HG03135 (cell line): ENCODE measurements at regions not wholly inside any gene's neighbourhood (a gene's known extent, or its start where the extent isn't known, plus 50 kb on each side); places are given as distances from the start of the nearest gene placed in this dataset.
"Not testable (repeated sequence)": the region's sequence is repeated elsewhere in the genome, so short reads cannot be mapped to it uniquely, and the experiment has no call there.

Experiments used
- ATAC-seq: cut with Tn5 transposase; IDR thresholded peaks from one replicate; pipeline ENCODE4 v1.9.1; 2021; ENCODE audit warnings: mild to moderate bottlenecking, moderate library complexity; ENCODE audit not compliant: unreplicated experiment

DNA sequence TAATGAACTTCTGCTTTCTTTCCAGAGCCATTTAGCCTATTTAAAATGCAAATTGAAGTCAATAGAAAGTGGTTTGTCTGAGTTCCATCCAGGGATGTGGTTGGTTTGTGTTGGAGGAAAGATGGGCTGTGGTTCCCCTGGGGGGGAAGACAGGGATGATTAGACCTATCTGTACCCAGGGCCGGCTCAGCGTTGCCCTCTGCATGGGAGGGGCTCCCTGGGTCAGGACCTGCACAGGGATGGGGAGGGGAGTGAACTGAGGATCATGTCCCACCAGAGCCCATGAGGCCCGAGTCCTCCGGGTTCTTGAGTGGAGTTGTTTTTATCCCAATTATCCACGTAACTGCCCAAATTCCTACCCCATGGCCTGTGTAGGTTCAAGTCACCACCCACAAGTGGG, 76.9 kb upstream of the SFSWAP start:
- ATAC-seq = no peak

DNA sequence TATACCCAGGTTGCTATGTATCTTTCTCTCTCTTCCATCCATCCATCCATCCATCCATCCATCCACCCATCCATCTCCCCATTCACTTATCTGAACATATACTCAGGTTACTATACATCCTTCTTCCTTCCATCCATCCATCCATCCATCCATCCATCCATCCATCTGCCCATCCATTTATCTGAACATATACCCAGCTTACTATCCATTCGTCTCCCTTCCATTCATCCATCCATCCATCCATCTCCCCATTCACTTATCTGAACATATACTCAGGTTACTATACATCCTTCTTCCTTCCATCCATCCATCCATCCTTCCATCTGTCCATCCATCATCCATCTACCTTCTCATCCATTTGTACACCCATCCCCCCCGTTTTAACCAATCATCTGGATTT, 75.9 kb upstream of the SFSWAP start:
- ATAC-seq = not testable (repeated sequence)

DNA sequence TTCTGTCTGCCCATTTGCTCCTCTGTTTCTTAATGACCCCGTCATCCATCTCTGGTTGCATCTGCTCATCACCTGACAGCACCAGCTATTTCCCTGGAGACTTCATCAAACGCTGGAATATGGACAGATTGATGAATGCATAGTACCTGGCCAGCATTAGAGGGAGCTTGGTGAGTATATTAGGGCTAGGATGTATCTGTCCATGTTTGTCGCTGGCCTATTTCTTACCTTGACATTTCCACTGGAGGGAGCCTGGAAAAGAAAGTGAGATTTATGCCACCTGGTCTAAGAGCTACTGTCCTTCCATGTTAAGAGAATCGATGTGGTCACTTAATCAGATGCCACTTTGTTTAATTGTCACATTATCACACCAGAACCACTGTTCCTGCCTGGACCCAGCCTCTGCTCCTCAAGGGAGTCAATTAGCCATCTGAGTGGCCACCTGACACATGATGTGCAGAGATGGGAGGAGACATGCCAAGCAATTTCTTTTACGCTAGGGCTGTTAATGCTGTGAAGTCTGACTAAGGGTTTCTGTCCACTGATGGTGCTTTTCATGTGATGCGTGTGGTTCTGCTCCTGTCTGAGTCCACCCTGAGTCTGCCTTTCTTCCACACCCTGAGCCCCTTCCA, 75.3 kb upstream of the SFSWAP start:
- no peak for ATAC-seq

DNA sequence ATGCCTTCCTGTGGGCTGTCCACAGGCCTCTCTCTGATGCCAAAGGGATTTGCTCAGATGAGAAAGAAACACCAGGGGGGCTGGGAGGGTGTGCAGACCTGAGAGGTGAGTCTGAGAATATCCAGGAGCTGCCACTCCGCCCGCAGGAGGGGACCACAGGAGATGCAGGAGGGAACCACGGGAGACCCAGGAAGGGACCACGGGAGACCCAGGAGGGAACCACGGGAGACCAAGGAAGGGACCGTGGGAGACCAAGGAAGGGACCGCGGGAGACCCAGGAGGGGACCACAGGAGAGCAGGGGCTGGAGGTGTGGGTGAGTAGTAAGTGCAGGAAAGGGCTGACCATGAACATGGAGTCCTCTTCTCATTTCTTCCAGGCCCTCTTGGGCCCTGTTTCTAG, 74.6 kb upstream of the SFSWAP start:
- ATAC-seq = no peak

DNA sequence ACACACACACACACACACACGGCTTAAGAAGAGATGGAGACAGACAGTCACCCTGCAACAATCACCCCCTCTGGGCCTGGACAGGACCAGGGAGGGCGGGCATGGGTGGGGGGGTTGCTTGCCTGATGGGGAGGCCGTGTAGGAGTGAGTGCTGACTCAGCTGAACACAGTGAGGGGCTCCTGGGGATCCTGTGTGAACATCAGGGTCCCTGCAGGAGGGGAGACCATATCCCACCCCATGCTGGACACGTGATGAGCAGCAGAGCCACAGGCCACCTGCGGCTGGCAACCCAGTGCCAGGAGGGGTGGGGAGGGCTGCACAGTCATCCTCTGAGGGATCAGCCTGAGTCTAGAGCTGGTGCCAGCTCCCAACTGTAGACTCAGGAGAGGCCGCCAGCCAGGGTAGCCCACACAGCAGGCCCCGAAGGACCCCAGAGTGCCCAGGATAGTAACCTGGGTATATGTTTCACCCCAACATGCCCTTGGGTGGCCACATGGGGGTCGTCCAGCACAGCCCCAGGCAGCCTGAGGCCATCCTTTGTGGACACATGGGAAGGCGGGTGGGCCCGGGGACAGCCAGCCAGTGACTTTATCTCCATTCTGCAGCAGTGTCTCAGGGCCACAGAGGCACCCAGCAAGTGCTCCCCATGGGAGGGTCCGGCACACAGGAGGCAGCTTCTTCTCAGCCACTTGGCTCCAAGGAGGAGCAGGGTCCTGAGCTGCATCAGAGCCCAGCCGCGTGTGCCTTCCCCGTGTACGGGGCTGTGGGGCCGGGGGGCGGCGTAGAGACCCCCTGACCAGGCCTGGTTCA, 73.7 kb upstream of the SFSWAP start:
- no peak for ATAC-seq

DNA sequence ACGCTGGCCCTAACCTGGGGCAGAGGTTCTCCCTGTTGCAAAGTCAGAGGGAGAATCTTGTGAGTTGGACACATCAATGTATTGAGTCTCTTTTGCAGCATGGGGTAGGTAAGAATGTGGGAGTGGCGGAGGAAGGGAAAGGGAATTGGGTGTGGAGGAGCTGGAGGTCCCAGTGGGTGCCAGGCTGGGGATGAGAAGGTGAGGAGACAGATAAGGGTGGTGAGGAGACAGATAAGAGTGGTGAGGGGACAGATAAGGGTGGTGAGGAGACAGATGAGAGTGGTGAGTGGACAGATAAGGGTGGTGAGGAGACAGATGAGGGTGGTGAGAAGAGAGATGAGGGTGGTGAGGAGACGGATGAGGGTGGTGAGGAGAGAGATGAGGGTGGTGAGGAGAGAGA, 72.9 kb upstream of the SFSWAP start:
- ATAC-seq = no peak

DNA sequence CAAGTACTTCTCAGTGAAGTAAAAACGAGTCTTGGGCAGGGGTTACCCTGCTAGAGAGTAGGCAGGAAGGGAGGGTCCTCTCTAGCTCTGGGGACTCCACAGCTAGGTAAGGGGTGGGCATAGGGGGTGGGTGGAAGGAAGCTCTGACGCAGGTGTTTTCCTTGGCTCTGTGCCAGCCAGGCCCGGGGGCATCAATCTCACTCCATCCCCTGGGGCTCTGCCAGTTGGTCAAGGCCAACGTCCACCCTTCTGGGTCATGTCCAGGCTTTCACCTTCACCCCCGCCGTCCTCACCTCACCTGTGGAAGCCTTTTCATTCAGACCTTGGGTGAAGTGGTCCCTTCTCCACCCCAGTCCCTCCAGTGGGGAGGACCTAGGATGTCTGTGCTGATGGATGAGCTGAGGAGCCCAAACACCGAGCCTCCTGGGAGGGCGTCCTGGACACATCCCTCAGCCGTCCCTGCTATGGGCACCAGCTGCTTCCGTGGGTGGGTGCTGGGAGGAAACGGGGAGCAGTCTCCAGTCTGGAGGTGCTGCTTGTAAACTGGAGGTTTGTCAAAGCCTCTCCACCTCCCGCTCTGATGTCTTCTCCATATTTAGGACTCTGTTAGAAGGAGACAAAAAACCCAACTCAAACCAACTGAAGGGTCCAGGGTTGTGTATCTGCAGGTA, 71.5 kb upstream of the SFSWAP start:
- no peak for ATAC-seq

DNA sequence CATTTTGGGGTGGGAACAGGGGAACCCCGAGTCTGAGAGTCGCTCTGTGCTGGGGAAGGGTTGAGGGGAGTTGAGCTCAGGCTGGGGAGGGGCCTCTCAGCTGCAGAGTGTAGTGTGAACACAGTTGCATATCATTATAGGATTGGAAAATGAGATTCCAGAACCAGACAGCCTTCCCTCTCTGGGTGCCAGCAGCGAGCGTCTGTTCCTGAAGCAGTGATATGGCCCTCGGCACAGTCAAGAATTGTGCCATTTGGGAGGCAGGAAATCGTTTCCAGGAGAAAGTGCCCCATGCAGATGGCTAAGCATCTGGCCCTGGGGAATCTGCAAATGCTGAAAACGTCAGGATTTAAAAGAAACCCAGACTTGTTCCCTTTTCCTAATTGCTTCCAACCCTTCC, 70.4 kb upstream of the SFSWAP start:
- ATAC-seq = no peak

DNA sequence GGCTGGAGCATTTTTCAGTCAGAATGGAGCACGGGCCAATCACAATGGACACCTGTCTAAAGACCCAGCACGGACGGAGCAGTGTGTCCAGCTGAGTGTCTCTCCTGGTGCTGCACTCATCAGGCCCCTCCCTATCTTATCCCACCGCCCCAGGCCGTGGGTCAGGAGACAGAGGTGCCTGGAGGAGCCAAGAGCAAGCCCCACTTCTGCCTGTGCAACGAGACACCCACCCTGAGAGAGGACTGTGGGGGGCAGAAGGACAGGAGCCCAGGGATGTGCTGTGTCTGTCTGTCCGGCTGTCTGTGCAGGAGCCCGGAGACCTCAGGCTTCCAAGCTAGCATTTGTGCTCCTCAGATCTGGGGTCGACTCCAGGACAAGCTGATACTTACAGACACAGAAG, 69.6 kb upstream of the SFSWAP start:
- ATAC-seq = no peak

DNA sequence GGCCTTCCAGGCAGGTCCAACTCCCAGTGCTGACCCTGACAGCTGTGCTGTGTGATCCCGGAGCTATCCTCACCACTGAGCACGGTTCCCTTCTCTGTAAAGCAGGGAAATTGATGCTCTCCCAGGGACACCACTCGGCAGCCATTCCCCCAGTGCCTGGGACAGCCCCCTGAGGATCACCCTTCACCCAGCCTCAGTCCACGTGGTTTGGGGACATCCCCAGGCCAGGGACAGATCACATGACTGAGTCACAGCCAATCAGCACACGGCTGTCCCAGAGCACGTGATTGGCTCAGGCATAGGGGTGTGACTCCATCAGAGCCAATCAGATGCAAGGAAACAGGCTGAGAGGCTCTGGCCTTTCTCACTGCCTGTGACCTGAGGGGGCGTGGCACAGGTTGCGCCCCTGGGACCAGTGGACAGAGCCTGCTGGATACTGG, 68.8 kb upstream of the SFSWAP start:
- no peak for ATAC-seq

DNA sequence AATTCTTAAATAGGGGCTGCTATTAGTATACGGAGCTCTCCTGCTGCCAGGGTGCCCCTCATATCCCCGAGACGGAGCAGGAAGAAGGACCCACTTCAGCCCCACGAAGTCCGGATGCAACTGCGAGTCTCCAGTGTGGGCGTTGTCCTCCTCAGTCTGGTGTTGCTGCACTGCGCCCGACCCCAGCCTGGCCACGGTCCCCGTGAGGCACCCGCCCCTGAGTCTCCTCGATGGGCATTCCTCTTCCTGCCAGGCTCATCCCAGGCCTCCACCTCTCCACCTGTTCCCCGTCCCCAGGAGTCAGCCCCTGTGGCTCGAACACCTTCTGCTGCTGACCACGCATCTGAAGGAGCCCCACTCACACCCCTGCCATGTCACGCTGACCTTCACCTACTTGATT, 68.1 kb upstream of the SFSWAP start:
- no peak for ATAC-seq

DNA sequence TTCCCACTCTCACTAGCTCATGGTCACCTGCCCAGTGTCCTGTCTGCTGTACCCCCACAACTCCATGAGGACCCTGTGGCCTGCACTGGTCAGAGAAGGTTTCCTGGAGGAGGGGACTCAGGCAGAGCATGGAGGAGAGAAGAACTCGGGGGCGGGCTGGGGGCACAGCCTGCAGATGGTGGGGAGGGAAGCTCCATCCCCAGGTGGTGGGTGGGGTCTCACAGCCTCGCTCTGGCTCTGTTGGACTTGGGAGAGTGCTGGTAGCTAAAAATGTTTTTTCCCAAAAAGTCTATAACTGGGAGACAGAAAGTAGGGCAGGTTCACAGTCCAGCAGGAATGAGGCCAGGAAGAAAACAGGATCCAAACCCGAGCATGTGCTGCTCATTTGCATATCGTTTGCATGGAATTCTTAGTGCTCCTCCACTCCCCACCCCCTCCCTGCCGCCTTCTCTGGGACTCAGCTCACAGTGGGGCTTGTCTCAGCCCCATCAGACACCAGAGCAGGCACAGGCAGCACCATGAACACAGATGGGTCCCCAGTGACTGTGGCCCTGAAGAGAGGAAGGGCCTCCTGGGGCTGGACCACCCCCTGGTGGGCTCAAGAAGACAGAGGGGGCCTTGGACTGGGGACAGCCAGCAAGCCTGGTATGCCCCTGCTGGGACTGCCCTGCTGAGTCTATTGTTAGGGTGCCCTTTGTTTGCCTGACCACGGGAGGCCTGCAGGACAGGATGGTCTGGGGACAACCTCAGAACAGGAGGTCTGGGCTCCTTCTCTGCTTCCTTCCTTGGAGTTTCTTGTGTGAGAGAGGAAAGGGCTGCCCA, 67.0 kb upstream of the SFSWAP start:
- ATAC-seq = no peak

DNA sequence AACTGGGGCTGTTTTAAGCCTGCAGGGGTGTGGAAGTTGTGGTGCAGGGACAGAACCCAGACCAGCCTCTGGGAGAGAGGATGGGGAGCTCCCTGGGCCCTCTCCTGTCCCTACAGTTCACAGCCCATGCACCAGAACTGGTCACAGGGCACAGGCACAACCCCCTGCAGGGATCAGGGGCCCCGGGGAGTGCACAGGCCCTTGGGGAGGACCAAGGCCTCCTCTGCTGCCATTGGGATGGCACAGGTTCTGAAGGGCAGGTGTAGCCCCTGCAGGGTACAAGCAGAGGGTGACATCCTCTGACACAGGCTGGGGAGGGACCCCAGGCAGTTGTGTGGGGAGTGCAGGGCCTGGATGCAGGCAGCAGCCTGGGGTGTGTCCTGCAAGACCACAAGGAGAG, 66.4 kb upstream of the SFSWAP start:
- ATAC-seq = no peak

DNA sequence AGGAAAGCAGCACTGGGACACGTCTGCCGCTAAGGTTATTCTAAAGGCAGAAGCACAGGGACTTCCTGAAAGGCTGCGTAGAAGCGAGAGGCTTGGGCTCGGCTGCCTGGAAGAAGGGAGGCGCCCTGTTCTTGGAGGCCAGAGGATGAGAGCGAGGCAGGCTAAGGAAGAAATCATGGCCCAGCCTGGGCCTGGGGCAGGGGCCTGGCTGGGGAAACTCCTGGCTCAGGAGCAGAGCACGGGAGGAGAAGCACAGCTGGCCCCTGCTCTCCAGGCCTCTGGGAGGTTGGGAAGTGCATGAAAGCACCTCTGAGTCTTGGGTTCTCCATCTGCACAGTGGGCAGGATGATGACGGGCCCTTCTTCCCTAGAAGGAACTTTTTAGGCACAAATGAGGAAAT, 66.0 kb upstream of the SFSWAP start:
- ATAC-seq = not testable (repeated sequence)

DNA sequence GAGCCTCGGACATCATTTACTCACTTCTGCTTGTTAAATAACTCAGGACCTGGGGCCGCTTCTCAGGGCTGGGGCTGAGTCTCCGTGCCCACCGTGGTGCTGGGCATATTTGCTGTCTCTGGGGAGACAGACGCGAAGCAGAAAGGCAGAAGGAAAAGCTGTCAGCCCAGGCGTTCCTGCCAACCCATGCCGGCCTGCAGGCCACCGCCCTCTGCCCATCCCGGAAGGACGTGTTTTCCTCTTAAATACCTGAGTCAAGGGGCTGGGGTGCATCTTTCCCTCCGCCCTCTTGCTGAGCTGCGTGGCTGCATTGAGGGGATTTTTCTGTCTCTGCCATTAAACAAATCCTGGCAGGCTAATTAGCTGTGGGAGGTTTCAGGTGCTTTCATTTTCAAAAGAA, 65.3 kb upstream of the SFSWAP start:
- not testable (repeated sequence) for ATAC-seq

DNA sequence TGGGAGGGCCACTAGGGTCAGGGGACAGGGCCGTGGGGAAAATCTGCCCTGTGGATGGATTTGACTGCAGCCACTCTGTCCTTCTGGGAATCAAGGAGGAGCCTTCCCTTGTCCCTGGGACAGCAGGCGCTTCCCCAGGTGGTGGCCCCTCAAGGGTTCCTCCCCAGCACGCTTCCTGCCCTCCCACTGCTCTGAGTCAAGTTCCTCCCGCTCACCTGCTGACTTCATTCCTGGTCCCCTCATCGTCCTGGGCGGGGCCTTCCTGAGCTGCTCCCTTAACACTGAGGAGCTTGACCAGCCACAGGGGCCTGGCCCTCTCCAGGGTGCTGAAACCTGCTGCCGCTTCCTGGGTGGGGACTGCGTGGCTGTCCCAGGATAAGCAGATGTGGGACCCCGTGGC, 64.4 kb upstream of the SFSWAP start:
- not testable (repeated sequence) for ATAC-seq

DNA sequence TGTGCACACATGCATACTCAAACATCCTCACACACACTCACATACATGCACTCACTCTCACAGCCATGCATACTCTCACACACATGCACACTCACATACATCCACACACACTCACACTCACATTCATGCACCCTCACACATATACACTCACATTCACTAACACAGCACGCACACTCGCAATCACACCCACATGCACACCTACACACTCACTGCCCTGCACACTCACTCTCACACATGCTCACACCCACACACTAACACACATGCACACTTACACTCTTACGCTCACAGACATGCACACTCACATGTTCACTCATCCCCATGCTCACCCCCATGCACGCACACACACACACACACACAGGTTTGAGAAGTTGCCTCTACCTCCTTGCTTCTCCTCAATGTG, 63.2 kb upstream of the SFSWAP start:
- no peak for ATAC-seq

DNA sequence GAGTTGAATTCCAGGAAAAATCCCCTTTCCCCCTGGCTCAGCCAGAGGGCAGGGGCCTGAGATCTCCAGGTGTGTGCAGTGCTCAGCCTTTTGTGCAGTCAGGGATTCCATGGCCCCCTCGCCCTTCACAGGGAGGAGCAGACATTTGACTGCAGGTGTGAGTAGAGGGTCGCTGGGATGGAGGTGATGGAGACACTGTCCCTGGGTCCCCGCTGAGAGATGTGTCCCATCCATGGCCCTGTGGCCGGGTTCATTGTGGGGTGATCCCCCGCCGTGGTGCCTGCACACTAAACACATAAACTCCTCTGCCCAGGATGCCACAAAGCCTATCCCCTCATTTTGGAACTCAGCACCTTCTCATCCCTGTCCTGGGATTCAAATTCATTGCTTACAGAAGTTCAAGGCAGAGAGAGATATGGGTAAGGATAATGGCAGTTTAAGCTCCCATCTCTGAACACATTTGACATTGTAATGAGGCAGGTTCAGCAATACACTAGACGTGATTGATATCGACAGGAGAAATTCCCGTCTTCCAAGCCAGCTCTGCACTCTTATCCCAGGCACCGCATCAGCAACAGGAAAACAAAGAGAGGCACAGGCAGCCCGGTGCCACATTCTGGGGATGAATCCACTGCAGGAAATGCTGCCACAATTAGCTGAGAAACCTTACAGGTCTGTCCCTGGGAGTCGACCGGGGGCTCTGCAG, 55.3 kb upstream of the SFSWAP start:
- not testable (repeated sequence) for ATAC-seq

DNA sequence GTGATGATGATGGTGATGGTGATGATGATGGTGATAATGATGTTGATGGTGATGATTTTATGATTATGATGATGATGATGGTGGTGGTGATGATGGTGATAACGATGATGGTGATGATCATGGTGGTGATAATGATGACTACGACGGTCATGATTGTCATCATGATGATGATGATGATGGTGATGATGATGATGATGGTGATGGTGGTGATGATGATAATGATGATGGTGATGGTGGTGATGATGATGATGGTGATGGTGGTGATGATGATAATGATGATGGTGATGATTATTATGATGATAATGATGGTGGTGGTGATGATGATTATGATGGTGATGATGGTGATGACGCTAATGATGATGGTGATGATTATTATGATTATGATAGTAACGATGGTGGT, 54.1 kb upstream of the SFSWAP start:
- not testable (repeated sequence) for ATAC-seq

DNA sequence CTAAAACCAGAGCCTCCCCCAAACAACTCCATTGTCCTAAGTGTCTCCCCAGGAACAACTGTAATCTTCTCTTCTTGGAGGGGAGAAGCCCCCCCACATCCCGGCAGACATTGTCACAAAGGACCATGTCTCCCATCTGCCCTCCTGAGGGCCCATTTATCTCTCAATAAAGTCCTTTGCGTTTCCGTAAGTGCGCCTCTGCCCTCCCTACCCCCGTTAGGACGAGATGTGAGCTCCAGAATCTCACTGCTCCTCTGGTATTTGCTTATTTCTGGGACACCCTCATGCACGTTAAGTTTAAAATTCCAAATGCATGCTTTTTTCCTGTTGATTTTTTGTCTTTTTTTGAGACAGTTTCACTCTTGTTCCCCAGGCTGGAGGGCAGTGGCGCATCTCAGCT, 52.3 kb upstream of the SFSWAP start:
- not testable (repeated sequence) for ATAC-seq

DNA sequence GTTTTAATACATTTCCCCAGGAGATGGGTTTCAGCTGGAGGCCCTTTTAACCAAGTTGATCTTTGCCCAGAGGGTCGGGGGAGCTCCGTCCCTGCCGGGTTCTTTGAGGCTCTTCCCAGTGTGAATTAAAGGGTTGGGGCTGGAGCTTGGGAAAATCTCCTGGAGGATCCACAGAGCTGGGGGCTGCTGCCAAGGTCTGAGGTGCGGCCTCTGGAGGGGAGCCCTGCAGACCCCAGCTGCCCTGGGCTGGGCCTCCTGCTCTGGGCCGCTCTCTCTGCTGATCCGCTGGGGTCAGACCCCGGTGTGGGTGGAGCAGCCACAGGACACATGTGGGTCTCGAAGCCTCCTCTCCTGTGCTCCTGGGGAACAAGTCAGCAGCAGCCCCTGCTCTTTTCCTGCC, 51.4 kb upstream of the SFSWAP start:
- not testable (repeated sequence) for ATAC-seq
